GM12878 (cell line): ENCODE measurements at regions not wholly inside any gene's neighbourhood (a gene's known extent, or its start where the extent isn't known, plus 50 kb on each side); places are given as distances from the start of the nearest gene placed in this dataset.

Source experiments
- ATAC-seq: fragments of 200-7000 bp; cut with Tn5 transposase; 3 replicates; pipeline ENCODE4 v1.9.1; 2020; ENCODE audit warnings: mild to moderate bottlenecking, moderate library complexity
- BruUV-seq: library from RNA; stranded (reverse); fragments of 400-500 nt; replicated peaks from 2 replicates; lab custom pipeline; 2021; lab: Mats Ljungman, UMichigan
- CTCF ChIA-PET: fragments of 300-600 bp; sonication (Branson Sonifier 250); formaldehyde crosslinking; extraction: SDS; loops from one replicate; lab custom pipeline; 2021; ENCODE audit warnings: inconsistent platforms; lab: Yijun Ruan, JAX
- POLR2A ChIA-PET: fragments of 350-600 bp; formaldehyde crosslinking; extraction: SDS; loops from one replicate; lab custom pipeline; 2021; ENCODE audit warnings: inconsistent platforms; lab: Charles Lee
- RAD21 ChIA-PET: fragments of 300-600 bp; sonication (Branson Sonifier 250); formaldehyde crosslinking; loops from one replicate; lab custom pipeline; 2023; ENCODE audit warnings: antibody characterized with exemption; ENCODE audit not compliant: unreplicated experiment; lab: Charles Lee
- SMC1A ChIA-PET: fragments of 300-600 bp; sonication (Branson Sonifier 250); formaldehyde crosslinking; loops from one replicate; lab custom pipeline; 2023; ENCODE audit not compliant: unreplicated experiment, uncharacterized antibody; lab: Charles Lee
- DNase-seq: peaks from one replicate; pipeline ENCODE4 v3.0.0-alpha.2; 2011; ENCODE audit warnings: low read depth, low spot score
- FAIRE-seq: peaks from 3 replicates; lab custom pipeline; 2011; peaks lifted over from hg19 to GRCh38; lab: Jason Lieb, UNC
- H2AFZ ChIP-seq: 2 replicates; pipeline ENCODE4 v1.6.0; 2011; ENCODE audit warnings: low read depth, low read length, control low read depth; ENCODE audit not compliant: control insufficient read depth
- H3K27ac ChIP-seq: 2 replicates; pipeline ENCODE4 v1.5.1; 2011; ENCODE audit warnings: control low read depth; ENCODE audit not compliant: control insufficient read depth, insufficient read depth
- H3K27me3 ChIP-seq, 2 experiments: replicated peaks in 1 of 2; 2 replicates each; pipeline versions ENCODE4 v1.6.0 to v1.6.1; 2011; ENCODE audit warnings: low read length in 1 of 2; ENCODE audit not compliant: control insufficient read depth in 2 of 2, insufficient read depth in 2 of 2
- H3K36me3 ChIP-seq, 2 experiments: 2 replicates each; pipeline ENCODE4 v1.5.1; 2011; ENCODE audit warnings: low read length in 1 of 2; ENCODE audit not compliant: control insufficient read depth in 2 of 2, insufficient read depth in 2 of 2
- H3K4me1 ChIP-seq: 2 replicates; pipeline ENCODE4 v1.6.1; 2011; ENCODE audit warnings: mild to moderate bottlenecking, low read length, moderate library complexity, mixed read lengths; ENCODE audit not compliant: control insufficient read depth, insufficient read depth
- H3K4me2 ChIP-seq: 2 replicates; pipeline ENCODE4 v1.6.0; 2011; ENCODE audit warnings: control low read depth; ENCODE audit not compliant: control insufficient read depth, insufficient read depth
- H3K4me3 ChIP-seq: fragments of 200-600 bp; sonication (generic); 2 replicates; pipeline ENCODE4 v1.5.1; 2016
- H3K79me2 ChIP-seq: 2 replicates; pipeline ENCODE4 v1.6.0; 2011; ENCODE audit warnings: low read length; ENCODE audit not compliant: control insufficient read depth, insufficient read depth
- H3K9ac ChIP-seq: 2 replicates; pipeline ENCODE4 v1.8.0; 2011; ENCODE audit warnings: low read length, control low read depth, mixed read lengths; ENCODE audit not compliant: control insufficient read depth, insufficient read depth
- H3K9me3 ChIP-seq: replicated peaks from 3 replicates; pipeline ENCODE4 v1.5.1; 2011; ENCODE audit warnings: mild to moderate bottlenecking, low read length; ENCODE audit not compliant: control insufficient read depth, insufficient read depth
- H4K20me1 ChIP-seq: 2 replicates; pipeline ENCODE4 v1.6.0; 2011; ENCODE audit not compliant: control insufficient read depth, insufficient read depth
- ATF2 ChIP-seq: IDR thresholded peaks from 2 replicates; pipeline ENCODE4 v1.6.1; 2012; ENCODE audit warnings: low read length, inconsistent platforms
- BCL3 ChIP-seq: IDR thresholded peaks from 2 replicates; pipeline ENCODE4 v1.6.1; 2011; ENCODE audit warnings: borderline replicate concordance, low read depth, mild to moderate bottlenecking, moderate library complexity, low read length; ENCODE audit not compliant: insufficient read depth, poor library complexity, severe bottlenecking
- DPF2 ChIP-seq: fragments of 450-650 bp; IDR thresholded peaks from 2 replicates; pipeline ENCODE4 v1.6.1; 2017; ENCODE audit warnings: mild to moderate bottlenecking
- ESRRA ChIP-seq: IDR thresholded peaks from 2 replicates; pipeline ENCODE4 v1.6.1; 2012; ENCODE audit warnings: mild to moderate bottlenecking, low read length, improper control_type of control experiment
- HDAC2 ChIP-seq: fragments of 200-600 bp; sonication (generic); IDR thresholded peaks from 2 replicates; pipeline ENCODE4 v1.6.1; 2017
- HDGF ChIP-seq: fragments of 450-650 bp; IDR thresholded peaks from 2 replicates; pipeline ENCODE4 v1.6.1; 2016; ENCODE audit warnings: antibody characterized with exemption
- IRF3 ChIP-seq: fragments of 450-650 bp; IDR thresholded peaks from 2 replicates; pipeline ENCODE4 v1.6.1; 2014; ENCODE audit warnings: mild to moderate bottlenecking
- JUND ChIP-seq: IDR thresholded peaks from 2 replicates; pipeline ENCODE4 v1.6.1; 2012; ENCODE audit warnings: low read depth, mild to moderate bottlenecking, low read length, improper control_type of control experiment, moderate library complexity
- LARP7 ChIP-seq: fragments of 450-650 bp; IDR thresholded peaks from 2 replicates; pipeline ENCODE4 v1.6.1; 2017; ENCODE audit warnings: mild to moderate bottlenecking
- NFIC ChIP-seq: IDR thresholded peaks from 2 replicates; pipeline ENCODE4 v1.6.1; 2012; ENCODE audit warnings: low read depth, mild to moderate bottlenecking, inconsistent platforms, low read length, moderate library complexity
- NR2C1 ChIP-seq: fragments of 450-650 bp; IDR thresholded peaks from 2 replicates; pipeline ENCODE4 v1.6.1; 2017; ENCODE audit warnings: antibody characterized with exemption, mild to moderate bottlenecking, moderate library complexity
- NR2F1 ChIP-seq: fragments of 450-650 bp; conservative IDR thresholded peaks from 2 replicates; pipeline ENCODE4 v1.6.1; 2017; ENCODE audit warnings: mild to moderate bottlenecking
- PAX5 ChIP-seq: IDR thresholded peaks from 2 replicates; pipeline ENCODE4 v1.6.1; 2011; ENCODE audit warnings: low read depth, low read length, borderline replicate concordance
- RUNX3 ChIP-seq: IDR thresholded peaks from 2 replicates; pipeline ENCODE4 v1.6.1; 2012; ENCODE audit warnings: low read length, inconsistent platforms
- TCF7 ChIP-seq: IDR thresholded peaks from 2 replicates; pipeline ENCODE4 v1.6.1; 2014; ENCODE audit warnings: antibody characterized with exemption, borderline replicate concordance
- ZBTB40 ChIP-seq: fragments of 450-650 bp; IDR thresholded peaks from 2 replicates; pipeline ENCODE4 v1.6.1; 2016; ENCODE audit warnings: mild to moderate bottlenecking, moderate library complexity, borderline replicate concordance
- whole genome bisulfite sequencing: methylation state at CpG from one replicate; pipeline ENCODE4 v1.1.6; 2016; ENCODE audit warnings: low lambda C conversion rate; ENCODE audit not compliant: insufficient replicate concordance, insufficient coverage; ENCODE audit errors: missing lambda C conversion rate; 5-methylcytosine and 5-hydroxymethylcytosine counted together
- in situ Hi-C: fragments of 300-500 bp; cut with MboI; formaldehyde crosslinking; loops from 9 replicates; pipeline ENCODE4 v1.14.3; 2018; ENCODE audit warnings: mixed read lengths
- intact Hi-C: fragments of 100-400 bp; cut with micrococcal nuclease; formaldehyde crosslinking; loops from one replicate; pipeline ENCODE4 v1.14.2; 2022; ENCODE audit not compliant: unreplicated experiment
- TF ChIP-seq, protein P1 (sequence below): fragments of 450-650 bp; IDR thresholded peaks from 2 replicates; pipeline ENCODE4 v1.6.1; 2017; ENCODE audit warnings: mild to moderate bottlenecking

DNA sequence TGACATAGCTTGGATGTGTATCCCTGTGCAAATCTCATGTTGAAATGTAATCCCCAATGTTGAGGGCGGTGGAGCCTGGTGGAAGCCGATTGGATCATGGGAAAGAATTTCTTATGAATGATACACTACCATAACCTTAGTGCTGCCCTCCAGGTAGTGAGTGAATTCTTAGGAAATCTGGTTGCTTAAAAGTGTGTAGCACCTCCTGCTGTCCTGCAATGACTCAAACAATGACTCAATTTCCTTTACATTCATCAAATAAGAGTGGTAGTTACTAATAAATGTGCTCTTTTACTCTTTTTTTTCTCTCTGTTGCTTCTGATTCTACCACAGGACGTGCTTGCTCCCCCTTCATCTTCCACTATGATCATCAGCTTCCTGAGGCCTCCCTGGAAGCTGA is 1696.0 kb upstream of the CDH9 start:
- BruUV-seq, result no TSS peak
- no peaks in the 10 kb centered on the region for H3K36me3 ChIP-seq
- H3K4me2 ChIP-seq, result no peak overlapping the region
- no peak for FAIRE-seq
- no peak for ATAC-seq
- no peaks in the 10 kb centered on the region for H4K20me1 ChIP-seq
- WGBS, result 7% methylated on average over 3 of the region's 3 CpGs
- in situ Hi-C loops, result no loop called here
- RAD21 ChIA-PET, result interaction anchor here (1.8 kb wide), 1 partner anchor 261 kb away, joined by 7 read pairs; no protein-coding TSS in a partner anchor
- no peaks in the 10 kb centered on the region for H3K9me3 ChIP-seq
- H3K4me1 ChIP-seq, result no peaks in the 10 kb centered on the region
- H3K9ac ChIP-seq, result no peak overlapping the region
- no peaks in the 10 kb centered on the region for H3K27me3 ChIP-seq
- H3K79me2 ChIP-seq, result no peaks in the 10 kb centered on the region
- H3K27ac ChIP-seq, result no peak overlapping the region
- POLR2A ChIA-PET, result no interaction called here
- H3K4me3 ChIP-seq, result no peak overlapping the region
- CTCF ChIA-PET, result interaction anchor here (0.6 to 2.8 kb wide), 4 partner anchors 9 to 261 kb away, joined by 3 to 15 read pairs (median 3); no protein-coding TSS in a partner anchor
- intact Hi-C loops, result no loop called here
- no peak overlapping the region for H2AFZ ChIP-seq
- SMC1A ChIA-PET, result interaction anchor here (1.1 to 3.0 kb wide), 6 partner anchors 9 to 261 kb away, joined by 3 to 16 read pairs (median 4); no protein-coding TSS in a partner anchor
- no peak for DNase-seq
- TF ChIP-seq TCF7 (no peak), ATF2 (no peak), BCL3 (no peak), NFIC (no peak), ZBTB40 (no peak), NR2C1 (no peak), PAX5 (no peak), LARP7 (no peak), IRF3 (no peak), ESRRA (no peak), NR2F1 (no peak), DPF2 (no peak), HDAC2 (no peak), JUND (no peak), HDGF (no peak), RUNX3 (no peak)
- TF ChIP-seq, protein P1, sequence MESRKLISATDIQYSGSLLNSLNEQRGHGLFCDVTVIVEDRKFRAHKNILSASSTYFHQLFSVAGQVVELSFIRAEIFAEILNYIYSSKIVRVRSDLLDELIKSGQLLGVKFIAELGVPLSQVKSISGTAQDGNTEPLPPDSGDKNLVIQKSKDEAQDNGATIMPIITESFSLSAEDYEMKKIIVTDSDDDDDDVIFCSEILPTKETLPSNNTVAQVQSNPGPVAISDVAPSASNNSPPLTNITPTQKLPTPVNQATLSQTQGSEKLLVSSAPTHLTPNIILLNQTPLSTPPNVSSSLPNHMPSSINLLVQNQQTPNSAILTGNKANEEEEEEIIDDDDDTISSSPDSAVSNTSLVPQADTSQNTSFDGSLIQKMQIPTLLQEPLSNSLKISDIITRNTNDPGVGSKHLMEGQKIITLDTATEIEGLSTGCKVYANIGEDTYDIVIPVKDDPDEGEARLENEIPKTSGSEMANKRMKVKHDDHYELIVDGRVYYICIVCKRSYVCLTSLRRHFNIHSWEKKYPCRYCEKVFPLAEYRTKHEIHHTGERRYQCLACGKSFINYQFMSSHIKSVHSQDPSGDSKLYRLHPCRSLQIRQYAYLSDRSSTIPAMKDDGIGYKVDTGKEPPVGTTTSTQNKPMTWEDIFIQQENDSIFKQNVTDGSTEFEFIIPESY, result no peak
